Lung (tissue), 11 donors: ENCODE measurements at regions not wholly inside any gene's neighbourhood (a gene's known extent, or its start where the extent isn't known, plus 50 kb on each side); places are given as distances from the start of the nearest gene placed in this dataset.

Experiments
- ATAC-seq: fragments of 200-7000 bp; cut with Tn5 transposase; one replicate; pipeline ENCODE4 v1.9.1; 2020; ENCODE audit warnings: moderate number of reproducible peaks; ENCODE audit not compliant: insufficient read depth, low FRiP score
- DNase-seq, 3 donors: peaks; one replicate each; pipeline ENCODE4 v3.0.0-alpha.2; 2013 to 2017
- H3K27ac ChIP-seq, 2 donors: one replicate each; pipeline ENCODE4 v1.5.1; 2013; ENCODE audit warnings: mild to moderate bottlenecking in 2 of 2, moderate library complexity in 2 of 2, control low read depth in 1 of 2, inconsistent platforms in 1 of 2, low read depth in 1 of 2, low read length in 1 of 2
- H3K27me3 ChIP-seq, 3 donors: one replicate each; pipeline ENCODE4 v1.5.1; 2013; ENCODE audit warnings: low read length in 2 of 3; ENCODE audit not compliant: control insufficient read depth in 3 of 3, insufficient read depth in 3 of 3
- H3K36me3 ChIP-seq, 4 donors: one replicate each; pipeline ENCODE4 v1.5.1; 2013; ENCODE audit warnings: low read length in 4 of 4, mild to moderate bottlenecking in 1 of 4, moderate library complexity in 1 of 4; ENCODE audit not compliant: control insufficient read depth in 4 of 4, insufficient read depth in 4 of 4
- H3K4me1 ChIP-seq, 5 donors: one replicate each; pipeline ENCODE4 v1.5.1; 2013; ENCODE audit warnings: low read length in 5 of 5, mild to moderate bottlenecking in 2 of 5, moderate library complexity in 1 of 5; ENCODE audit not compliant: control insufficient read depth in 5 of 5, insufficient read depth in 5 of 5
- H3K4me3 ChIP-seq: one replicate; pipeline ENCODE4 v1.5.1; 2013; ENCODE audit warnings: mild to moderate bottlenecking, control low read depth, moderate library complexity
- H3K9ac ChIP-seq, 2 donors: one replicate each; pipeline ENCODE4 v1.5.1; 2013; ENCODE audit warnings: low read length in 2 of 2, control low read depth in 1 of 2; ENCODE audit not compliant: insufficient read depth in 1 of 2
- H3K9me3 ChIP-seq, 4 donors: one replicate each; pipeline ENCODE4 v1.5.1; 2013; ENCODE audit warnings: low read length in 3 of 4, mild to moderate bottlenecking in 1 of 4, moderate library complexity in 1 of 4; ENCODE audit not compliant: control insufficient read depth in 4 of 4, insufficient read depth in 3 of 4
- WGBS, 2 donors: extraction: QIAGEN DNeasy Blood & Tissue Kit; methylation state at CpG; one replicate each; pipeline ENCODE4 v1.1.7; 2013; 5-methylcytosine and 5-hydroxymethylcytosine counted together
- TF ChIP-seq, protein P1 (sequence below): IDR thresholded peaks from 2 replicates; pipeline ENCODE4 v1.5.1; 2012; ENCODE audit warnings: mild to moderate bottlenecking; ENCODE audit errors: control extremely low read depth, extremely low read depth
- donor health status: control.
- donor health status: control.
- donor health status: Bipolar disorder and iron deficiency.
- donor health status: healthy.
- donor health status: DM: yes; HTN: yes; CAD: no.

DNA sequence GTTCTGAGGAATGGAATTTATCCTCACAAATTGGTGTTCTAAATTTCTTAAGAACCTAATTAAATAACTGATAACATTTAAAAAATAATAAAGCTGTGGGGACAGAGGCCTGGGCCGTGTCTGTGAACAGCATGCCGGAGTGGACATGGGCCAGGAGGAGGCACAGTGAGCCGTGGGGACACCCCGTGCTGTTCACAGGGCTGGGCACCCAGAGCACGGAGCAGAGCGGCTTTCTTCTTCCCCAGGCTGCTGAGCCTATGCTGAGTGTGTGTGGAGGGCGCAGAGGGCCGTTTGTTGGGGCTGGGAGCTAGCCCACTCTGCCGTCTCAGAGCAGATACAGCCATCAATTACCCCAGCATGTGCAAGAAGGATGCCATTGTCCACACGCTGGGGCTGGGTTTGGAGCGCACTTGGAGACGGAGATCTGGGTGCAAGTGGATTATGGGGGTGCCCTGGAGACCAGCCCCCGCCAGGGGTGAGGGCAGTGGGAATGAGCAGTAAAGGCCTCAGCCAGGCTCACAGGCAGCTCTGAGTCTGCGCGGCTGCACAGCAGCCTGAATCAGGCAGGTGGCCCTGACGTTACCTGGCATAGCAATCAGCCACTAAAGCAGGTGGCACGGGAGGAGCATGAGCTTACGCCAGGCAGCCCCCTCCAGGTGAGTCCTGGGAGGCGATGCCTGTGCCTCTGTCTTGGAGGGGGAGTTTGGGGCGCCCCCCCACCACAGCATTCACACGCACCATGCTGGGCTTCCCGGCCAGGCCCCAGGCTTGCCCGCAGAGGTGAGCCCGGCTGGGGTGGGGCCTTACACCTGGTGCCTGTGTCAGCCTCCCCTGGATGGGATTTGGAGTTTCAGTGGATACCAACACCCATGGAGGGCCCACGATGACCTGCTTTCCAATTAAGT is 52.1 kb upstream of the SLC66A3 start:
- Histone ChIP-seq H3K36me3 (no peaks in the 10 kb centered on the region), H3K4me3 (no peak overlapping the region), H3K4me1 (no peaks in the 10 kb centered on the region), H3K9me3 (peaks cover 0 to 2% (median 0%) of the 10 kb centered on the region in 4 donors), H3K9ac (no peak overlapping the region), H3K27ac (no peak overlapping the region), H3K27me3 (no peaks in the 10 kb centered on the region)
- WGBS, 2 donors, result 88 to 91% methylated on average over 25 of the region's 25 CpGs
- ATAC-seq (no peak), DNase-seq (no peak)
- TF ChIP-seq, protein P1, sequence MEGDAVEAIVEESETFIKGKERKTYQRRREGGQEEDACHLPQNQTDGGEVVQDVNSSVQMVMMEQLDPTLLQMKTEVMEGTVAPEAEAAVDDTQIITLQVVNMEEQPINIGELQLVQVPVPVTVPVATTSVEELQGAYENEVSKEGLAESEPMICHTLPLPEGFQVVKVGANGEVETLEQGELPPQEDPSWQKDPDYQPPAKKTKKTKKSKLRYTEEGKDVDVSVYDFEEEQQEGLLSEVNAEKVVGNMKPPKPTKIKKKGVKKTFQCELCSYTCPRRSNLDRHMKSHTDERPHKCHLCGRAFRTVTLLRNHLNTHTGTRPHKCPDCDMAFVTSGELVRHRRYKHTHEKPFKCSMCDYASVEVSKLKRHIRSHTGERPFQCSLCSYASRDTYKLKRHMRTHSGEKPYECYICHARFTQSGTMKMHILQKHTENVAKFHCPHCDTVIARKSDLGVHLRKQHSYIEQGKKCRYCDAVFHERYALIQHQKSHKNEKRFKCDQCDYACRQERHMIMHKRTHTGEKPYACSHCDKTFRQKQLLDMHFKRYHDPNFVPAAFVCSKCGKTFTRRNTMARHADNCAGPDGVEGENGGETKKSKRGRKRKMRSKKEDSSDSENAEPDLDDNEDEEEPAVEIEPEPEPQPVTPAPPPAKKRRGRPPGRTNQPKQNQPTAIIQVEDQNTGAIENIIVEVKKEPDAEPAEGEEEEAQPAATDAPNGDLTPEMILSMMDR, result no peak

DNA sequence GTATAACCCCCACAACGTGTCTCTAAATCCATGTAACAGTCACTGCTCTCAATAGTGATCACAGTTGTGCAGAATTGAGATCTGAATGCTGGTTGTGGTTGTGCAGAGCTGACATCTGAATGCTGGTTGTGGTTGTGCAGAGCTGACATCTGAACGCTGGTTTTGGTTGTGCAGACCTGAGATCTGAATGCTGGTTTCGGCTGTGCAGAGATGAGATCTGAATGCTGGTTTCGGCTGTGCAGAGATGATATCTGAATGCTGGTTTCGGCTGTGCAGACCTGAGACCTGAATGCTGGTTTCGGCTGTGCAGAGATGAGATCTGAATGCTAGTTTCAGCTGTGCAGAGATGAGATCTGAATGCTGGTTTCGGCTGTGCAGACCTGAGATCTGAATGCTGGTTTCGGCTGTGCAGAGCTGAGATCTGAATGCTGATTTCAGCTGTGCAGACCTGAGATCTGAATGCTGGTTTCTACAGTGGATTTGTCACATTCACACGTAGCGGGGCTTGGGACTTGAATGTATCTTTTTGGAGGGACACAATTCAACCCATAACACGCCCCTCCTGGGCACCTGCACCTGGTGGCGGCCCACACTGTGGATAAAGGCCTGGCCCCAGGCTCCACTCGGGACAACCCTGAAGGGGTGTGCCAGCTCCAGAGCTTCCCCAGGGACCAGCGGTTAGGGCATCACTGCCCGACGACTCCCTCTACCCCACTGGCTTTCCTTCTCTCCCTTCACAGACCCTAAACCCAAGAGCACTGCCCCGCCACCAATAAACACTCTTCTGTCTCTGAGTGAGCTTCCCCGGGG is 51.1 kb upstream of the SLC66A3 start:
- Histone ChIP-seq H3K4me3 (no peak overlapping the region), H3K4me1 (no peaks in the 10 kb centered on the region), H3K27ac (no peak overlapping the region), H3K36me3 (no peaks in the 10 kb centered on the region), H3K27me3 (no peaks in the 10 kb centered on the region), H3K9ac (no peak overlapping the region), H3K9me3 (peaks cover 0 to 2% (median 0%) of the 10 kb centered on the region in 4 donors)
- ATAC-seq (no peak), DNase-seq (no peak)
- TF ChIP-seq, protein P1, result no peak
- WGBS, 2 donors, result 86 to 90% methylated on average over 18 of the region's 18 CpGs

DNA sequence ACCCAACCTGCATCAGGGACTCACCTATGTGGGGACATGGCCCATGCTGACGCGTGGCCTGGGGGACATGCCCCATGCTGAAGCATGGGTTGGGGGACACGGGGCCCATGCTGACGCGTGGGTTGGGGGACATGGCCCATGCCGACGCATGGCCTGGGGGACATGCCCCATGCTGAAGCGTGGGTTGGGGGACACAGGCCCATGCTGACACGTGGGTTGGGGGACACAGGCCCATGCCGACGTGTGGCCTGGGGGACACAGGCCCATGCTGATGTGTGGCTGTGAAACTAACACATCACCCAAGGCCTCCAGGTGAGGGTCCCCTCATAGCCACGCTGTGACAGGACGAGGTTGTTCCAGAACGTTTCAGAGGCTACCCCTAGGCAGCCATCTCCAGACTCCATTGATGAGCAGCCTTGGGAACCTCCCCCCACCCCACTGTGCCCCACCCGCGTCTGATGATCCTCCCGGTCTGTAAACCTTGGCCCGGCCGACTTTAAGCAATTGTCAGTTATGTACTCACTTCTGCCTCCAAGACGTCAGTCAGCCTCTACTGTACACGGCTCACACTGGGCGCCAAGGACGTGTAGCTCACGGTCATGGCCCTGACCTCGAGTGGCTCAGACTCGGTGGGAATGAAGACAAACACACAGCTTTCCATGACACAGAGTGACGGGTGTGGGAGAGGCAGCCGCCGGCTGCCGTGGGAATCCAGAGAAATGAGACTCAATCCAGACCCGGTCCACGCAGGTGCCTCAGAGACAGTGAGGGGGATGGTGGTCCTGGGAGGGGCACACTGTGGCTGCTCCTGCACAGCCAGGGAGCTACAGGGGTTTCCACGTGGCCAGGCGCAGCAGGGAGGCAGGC is 50.2 kb upstream of the SLC66A3 start:
- Histone ChIP-seq H3K27ac (no peak overlapping the region), H3K27me3 (no peaks in the 10 kb centered on the region), H3K4me1 (no peaks in the 10 kb centered on the region), H3K4me3 (no peak overlapping the region), H3K9ac (no peak overlapping the region), H3K36me3 (no peaks in the 10 kb centered on the region), H3K9me3 (no peaks in the 10 kb centered on the region)
- 88 to 92% methylated on average over 34 of the region's 34 CpGs for WGBS, 2 donors
- DNase-seq (no peak), ATAC-seq (no peak)
- TF ChIP-seq, protein P1, result no peak
